GM19372 (cell line): ENCODE measurements at regions not wholly inside any gene's neighbourhood (a gene's known extent, or its start where the extent isn't known, plus 50 kb on each side); places are given as distances from the start of the nearest gene placed in this dataset.
"Not testable (repeated sequence)": the region's sequence is repeated elsewhere in the genome, so short reads cannot be mapped to it uniquely, and the experiment has no call there.

Experiments used
- ATAC-seq: cut with Tn5 transposase; IDR thresholded peaks from one replicate; pipeline ENCODE4 v1.9.1; 2021; ENCODE audit warnings: mild to moderate bottlenecking, low read depth, moderate library complexity; ENCODE audit not compliant: unreplicated experiment

DNA sequence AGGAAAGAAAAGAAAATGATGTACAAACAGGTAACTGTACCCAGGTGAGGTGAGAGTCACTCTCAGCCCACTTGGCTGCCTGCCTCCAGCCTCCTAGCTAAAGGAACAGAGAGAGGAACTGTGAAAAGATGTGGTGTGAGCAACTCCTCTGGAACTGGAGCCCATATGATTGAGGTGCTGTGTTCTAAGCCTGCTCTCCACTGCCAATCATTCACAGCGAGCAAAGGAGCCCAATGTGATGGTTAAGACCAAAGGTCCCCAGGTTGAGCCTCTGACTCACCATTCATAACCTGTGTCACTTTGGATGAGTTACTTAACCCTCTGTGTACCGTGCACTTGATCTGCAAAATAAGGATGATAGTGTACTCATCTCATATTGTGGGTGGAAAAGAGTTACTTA, 868.1 kb upstream of the AUTS2 start:
- ATAC-seq = no peak

DNA sequence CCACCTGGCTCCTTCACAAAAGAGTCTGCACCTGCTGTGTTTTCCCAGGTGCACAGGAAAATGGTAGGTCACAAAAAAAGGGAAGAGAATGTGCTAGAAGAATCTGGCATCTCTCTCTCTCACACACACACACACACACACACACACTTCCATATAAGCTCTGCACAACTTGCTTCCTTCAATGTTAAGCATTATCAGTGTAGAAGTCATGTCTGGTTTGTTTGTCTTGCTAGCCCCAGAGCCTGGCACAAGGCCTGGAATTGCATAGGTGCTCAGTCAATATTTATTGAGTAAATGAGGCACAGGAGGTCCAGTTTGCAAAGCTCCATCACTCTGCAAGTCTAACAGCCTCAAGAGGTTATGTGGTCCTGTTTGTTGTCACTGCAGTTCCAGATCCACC, 867.3 kb upstream of the AUTS2 start:
- ATAC-seq = no peak

DNA sequence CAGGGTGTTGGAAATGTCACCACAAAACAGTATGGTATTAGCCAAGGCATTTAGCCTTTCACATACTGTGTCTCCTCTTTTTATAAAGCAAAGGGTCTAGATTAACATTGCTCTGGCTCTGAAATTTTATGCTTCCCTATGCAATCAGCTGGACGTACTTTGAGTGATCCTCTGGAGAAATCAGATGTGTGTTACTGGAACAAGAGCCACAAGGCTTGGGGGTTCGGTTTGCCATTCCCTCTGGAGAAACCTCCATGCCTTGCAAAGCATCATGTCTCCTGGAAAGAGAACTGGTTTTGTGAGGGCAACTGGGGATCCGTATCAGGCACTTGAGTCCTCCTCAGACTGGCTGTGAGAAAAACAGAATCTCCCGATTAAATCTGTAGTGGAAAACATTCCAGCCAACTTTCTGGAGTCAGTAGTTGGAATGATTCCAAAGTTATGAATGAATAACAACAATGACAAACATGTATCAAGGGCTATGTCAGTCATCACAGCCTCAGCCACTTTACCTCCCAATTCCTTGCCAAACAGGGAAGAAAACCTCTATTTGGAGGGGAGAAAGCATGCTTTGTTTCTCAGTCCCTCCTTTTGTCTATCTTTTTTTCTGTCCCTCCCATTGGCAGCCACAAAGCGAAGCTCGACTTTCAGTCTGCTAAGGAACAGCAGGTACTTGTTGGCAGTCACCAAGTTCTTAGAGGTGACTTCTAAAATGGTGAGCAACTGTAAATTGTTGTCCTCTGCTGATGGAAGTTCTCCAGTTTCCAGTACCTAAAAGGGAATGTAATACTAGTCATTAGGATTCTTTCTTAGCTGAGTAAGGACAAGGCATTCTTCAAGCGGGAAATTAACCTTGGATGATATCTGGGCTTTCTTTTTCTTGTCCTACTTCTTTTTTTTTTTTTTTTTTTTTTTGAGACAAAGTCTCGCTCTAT, 864.8 kb upstream of the AUTS2 start:
- no peak for ATAC-seq

DNA sequence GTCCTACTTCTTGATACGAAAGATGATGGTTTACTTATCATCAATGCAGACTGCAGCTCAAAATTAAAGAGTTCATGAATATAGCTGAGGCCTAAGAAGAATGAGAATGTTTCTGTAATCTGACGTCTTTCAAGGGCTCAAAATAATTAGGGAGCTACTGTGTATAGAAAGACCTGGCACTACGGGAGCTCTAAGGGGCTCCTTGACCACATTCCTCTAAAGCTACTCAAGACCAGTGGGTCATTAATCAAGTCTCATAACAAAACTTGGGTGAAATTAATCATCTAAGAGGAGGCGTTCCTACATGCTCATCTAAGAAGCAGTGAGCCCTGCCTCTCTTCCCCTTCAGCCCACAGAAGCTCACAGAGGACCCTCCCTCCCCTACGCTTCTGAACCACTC, 863.8 kb upstream of the AUTS2 start:
- ATAC-seq = no peak

DNA sequence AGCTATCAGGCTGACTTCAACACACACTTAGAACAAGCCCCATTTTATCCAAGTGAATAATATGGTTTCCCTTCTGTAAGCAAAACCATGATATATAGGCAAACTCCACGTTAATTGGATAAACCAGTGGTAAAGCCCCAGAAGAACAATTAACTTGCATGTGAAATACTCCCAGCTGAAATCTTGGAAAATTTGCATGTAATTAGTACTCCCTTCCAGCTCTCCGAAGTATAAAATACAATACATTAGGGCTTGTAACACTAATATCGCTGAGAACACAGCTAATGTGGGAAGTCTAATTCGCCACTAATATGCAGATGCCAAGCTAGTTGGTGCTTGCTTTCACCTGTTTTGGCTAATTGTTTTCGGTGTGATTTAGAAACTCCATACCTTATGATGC, 859.0 kb upstream of the AUTS2 start:
- no peak for ATAC-seq

DNA sequence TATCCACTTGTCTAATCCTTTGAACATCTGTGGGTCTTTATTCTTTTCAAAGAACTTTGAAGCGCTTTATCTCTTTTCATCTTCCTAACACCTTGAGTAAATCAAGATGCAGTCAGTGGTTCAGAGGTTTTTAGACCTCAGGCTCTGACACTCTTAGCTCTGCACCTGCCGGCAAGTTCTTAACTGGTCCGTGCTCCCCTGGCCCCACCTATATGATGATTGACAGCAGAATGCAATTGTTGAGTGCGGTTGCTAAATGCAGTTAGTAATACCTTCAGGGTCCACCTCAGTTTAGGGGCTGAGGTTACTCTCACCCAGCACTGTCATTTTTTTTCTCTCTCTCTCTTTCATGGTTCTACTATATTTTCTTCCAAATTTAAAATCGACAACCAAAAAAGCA, 854.2 kb upstream of the AUTS2 start:
- no peak for ATAC-seq

DNA sequence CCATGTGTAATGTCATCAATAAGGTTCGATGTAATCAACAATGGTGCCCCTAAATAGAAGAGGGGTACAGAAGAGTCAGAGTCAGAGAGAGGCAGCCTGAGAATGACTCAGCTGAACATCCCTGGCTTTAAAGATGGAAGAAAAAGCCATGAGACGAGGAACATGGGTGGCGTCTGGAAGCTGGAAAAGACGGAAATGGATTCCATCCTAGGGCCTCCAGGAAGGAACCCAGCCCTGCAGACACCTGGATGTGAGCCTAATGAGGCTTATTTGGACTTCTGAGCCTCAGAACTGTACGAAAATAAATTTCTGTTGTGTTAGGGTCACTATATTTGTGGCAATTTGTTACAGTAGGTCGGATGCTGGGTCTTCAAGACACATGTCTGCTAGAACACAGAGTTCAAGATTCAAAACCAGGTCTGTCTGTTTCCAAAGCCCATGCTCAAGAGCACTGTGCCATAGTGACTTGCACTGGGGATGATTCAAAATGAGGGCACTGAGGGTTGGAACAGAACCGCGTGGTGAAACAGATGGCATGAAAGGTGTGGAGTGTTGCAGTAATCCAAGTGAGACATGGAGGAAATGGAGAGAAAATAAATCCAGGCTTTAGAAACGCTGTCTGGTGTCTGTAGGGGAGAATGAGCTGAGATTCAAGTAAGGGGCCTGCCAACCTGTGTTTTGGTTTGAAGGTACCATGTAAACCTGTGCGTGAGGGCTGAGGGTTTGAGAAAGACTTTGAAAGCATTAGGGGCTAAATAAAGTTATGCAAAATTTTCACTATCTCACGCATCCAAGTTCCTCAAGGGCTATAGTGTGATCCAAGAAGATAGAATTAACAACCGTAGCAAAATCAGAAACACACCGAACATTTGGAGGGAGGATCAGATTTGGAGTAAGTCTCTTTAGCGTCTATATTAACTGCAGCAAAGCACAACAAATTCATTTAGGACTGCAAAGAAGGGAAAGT, 849.1 kb upstream of the AUTS2 start:
- ATAC-seq = no peak

DNA sequence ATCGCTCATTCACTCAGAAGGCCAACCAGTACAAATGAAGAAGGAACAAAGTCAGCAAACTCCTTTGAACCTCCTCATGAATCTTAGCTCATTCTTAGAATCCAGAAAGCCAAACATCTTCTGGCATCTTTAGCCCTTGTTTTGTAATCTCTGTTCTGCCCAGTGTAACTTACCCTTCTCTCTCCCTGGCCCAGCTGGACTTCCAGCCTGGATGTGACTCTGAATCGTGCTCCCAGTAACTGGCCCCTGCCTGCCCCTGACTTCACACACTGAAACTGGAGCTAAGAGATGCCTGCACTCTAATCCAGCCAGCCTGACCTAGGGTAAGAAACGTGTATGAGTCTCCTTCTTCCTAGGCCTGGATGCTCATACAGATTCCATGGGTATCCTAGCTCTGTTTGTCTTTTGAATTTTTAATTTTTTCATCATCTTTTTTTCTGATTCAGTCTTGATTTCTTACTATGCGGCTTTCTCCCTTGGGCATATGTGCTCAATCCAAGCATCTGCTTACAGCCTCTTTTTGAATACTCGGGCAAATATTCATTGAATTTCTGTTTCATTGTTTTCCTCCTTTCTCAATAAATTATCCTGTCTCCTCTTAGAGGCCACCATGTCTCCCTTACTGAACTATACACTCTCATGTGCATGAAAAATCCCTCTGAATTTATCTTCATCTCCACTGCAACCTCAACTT, 845.6 kb upstream of the AUTS2 start:
- ATAC-seq = no peak

DNA sequence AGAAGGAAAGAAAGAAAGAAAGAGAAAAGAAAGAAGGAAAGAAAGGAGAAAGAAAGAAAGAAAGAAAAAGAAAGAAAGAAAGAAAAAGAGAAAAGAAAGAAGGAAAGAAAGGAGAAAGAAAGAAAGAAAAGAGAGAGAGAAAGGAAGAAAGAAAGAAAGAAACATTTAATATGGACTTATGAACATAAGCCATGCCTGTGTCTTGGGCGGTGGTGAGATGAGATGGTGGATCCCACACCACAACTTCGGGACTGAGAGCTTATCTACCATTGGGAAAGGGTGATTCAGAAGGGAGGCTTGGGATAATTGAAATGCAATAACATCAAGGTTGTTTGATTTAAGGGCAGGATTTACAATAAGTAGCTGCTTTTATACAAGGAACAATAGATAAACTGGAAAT, 843.9 kb upstream of the AUTS2 start:
- ATAC-seq = no peak

DNA sequence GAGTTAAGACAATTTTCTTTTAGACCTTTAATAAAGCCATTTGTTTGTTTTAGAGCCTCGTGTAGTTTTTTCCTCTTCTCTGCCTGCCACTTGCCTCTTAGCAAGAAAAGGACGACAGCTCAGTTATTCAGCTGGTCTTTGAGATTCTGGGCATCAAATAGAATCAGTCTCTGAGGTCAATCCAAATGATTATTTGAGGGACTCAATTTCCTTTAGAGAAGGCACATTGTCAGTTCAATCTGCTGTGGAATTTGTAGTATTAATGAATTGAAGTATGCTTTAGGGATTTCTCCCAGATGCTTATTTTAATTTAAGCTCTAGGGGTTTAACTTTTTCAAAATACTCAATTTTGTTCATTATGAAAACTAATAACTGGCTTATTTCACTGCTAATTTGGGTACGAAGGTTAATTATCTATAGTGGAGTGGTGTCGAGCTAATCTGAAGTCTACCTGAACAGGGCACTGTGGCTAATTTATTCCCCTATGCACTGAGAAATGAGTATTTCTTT, 841.2 kb upstream of the AUTS2 start:
- no peak for ATAC-seq

DNA sequence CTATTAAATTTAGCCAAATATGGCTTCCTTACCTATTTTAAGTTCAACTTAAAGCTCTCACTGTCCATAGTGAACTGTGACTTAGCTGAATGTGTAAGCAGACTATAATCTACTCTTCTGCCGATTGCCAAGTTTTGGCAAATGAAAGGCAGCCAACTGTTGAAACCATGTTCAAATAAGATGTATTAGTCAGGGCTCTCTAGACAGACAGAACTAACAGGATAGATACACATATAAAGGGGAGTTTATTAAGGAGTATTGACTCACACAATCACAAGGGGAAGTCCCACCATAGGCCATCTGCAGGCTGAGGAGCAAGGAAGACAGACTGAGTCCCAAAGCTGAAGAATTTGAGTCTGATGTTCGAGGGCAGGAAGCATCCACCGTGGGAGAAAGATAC, 837.7 kb upstream of the AUTS2 start:
- no peak for ATAC-seq

DNA sequence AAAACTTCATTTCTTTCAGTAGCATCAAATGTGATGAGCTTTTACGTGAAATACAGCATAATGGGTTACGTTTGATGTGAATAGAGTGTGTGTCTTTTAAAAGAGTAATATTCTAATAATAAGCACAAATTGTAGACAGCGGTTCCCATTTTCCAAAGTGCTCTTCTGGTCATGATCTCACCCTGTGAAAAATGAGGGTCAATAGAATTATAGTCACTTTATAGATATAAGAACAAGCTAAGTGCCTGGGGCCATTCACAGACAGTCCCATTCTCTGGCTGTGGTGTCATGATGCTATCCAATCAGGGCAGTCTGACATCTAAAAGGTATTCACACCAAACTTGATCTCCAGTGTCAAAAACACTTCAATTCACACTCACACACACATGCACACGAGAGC, 830.8 kb upstream of the AUTS2 start:
- ATAC-seq = no peak

DNA sequence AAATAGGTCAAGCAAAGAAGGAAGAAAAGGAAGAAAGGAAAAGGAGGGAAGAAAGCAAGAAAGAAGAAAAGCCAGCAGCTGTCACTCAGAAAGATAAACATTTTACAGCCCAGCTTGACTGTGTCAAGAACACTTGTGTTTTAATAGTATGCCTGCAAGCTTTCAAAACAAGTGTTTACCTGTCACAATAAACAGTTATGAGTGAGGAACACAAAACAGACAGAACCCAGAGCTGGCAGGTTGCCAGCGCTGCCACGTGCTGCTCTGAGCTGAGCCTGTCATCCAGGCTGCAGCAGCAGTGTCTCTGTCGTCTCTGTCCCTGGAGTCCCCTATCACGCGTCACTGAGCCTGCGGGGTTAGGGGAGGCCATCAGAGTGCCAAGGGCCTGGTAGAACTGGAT, 827.6 kb upstream of the AUTS2 start:
- no peak for ATAC-seq

DNA sequence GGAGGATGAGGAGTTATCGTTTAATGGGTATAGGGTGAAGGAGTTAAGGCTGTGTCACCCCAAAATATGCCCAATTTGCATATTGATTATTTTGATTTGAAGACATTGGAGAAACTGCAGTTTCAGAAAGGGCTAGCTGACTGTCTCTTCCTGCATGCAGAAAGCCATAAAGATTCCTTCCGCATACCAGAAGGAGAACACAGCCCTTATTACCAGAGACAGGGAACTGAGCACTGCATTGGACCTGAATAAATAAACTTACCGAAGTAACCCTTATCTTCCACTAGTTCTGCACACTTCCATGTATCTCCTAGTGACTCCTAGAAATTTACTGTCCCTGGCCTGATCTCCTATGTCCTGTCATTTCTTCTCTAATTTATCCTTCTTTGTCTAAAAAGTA, 821.9 kb upstream of the AUTS2 start:
- ATAC-seq = no peak

DNA sequence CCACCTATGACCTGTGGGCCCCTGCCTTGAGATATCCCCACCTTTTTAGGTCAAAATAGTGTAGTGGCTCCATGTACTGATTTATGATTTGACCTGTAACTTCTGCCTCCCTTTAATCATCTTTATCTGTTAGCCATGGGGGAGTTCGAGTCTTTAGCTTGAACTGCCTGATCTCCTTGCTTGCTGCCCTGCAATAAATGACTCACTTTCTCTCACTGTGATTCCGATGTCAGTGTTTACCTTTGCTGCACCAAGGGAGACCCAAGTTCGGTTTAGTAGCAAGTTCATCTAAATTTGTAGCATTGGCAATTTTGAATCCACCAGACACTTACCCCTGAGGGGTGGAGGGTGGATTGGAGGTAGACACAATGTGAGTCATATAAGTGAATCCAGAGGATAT, 814.6 kb upstream of the AUTS2 start:
- ATAC-seq = no peak

DNA sequence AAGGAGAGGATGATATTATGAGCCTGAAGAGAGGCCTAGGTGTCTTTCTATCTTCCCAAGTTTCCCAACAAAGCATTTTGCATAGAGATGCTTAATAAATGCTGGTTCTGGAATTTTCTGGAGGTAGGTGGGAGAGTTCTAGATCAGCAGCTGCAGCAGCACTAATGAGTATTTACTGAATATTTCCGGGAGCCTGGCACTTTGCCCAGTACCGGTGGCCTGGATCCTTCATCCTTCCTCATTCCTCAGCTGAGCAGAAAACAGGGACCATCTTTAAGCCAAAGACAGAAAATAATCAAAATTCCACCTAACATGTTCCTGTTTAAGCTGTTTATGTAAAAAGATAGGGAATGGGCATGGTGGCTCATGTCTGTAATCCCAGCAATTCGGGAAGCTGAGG, 813.2 kb upstream of the AUTS2 start:
- ATAC-seq = no peak

DNA sequence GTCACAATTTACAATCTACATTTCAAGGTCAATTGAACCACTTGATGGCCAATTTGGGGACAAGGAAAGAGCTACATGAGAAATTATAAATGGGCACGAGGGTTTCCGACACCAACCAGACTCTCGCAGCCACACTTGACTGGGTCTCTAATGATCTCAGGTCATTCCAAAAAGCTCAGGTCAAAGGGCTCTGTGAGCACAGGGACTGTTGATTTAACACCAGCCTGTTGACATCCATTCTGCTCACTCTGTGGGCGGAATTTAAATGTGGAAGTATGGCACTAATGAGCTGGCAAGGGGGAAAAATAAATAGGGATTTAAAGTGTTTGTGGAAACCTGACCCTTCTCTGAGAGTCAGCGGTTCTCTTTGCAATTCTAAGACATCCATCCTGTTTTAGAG, 810.7 kb upstream of the AUTS2 start:
- no peak for ATAC-seq

DNA sequence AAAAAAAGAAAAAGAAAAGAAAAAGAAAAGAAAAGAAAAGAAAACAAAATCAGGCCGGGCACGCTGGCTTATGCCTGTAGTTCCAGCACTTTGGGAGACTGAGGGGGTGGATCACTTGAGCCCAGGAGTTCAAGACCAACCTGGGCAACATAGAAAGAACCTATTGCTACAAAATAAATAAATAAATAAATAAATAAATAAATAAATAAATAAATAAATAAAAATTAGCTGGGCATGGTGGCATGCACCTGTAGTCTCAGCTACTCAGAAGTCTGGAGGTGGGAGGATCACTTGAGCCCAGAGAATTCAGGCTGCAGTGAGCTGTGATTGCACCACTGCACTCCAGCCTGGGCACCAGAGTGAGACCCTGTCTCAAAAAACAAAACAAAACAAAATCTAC, 809.7 kb upstream of the AUTS2 start:
- not testable (repeated sequence) for ATAC-seq

DNA sequence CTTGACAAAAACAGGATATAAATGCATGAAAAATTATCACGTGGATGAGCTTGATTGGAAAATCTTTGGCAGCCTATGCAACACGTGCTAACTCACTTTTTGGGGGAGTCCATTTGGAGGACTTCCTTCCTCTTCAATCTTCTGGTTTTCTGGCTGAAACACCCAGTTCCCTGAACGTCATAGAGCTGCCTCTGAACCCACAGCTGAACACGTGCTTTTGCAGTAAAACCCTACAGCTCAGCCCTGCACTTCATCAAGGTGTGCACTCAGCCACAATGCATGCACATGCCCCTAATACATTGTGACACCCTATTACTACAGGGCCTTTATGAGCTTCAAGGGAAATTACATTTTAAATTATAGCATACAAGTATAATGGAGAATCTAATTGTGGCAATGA, 808.7 kb upstream of the AUTS2 start:
- no peak for ATAC-seq

DNA sequence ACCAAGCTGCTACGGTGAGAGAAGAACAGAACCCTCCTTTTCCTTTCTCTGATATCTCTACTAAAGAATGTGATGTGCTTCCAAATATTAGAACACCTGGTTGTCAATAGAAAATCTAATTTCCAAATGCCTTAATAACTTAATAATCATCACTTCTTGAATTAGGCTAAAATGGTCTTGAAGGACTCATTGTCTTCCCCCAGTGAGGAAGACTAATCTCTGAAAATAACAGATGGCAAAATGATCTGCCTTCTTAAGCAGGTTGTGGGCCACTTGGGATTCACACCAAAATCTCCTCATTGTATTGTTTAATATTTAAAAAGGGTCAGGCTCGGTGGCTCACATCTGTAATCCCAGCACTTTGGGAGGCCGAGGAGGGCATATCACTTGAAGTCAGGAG, 805.9 kb upstream of the AUTS2 start:
- no peak for ATAC-seq

DNA sequence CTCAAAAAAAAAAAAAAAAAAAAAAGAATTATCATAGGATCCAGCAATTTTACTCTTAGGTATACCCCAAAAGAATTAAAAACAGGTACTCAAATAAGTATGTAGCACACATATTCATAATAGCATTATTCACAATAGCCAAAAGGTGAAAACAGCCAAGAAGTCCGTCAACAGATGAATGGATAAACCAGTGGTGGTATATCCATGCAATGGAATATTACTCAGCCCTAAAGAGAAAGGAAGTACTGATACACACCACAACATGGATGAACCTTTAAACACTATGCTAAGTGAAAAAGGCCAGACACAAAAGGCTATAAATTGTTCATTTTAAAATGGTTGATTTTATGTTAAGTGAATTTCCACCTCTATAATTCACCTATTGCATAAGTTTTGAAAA, 804.8 kb upstream of the AUTS2 start:
- no peak for ATAC-seq
